SIG-M5 treated with dmso at 0.1 percent for 504 hours (cell line): ENCODE measurements at regions not wholly inside any gene's neighbourhood (a gene's known extent, or its start where the extent isn't known, plus 50 kb on each side); places are given as distances from the start of the nearest gene placed in this dataset.

Experiments used
- DNase-seq: peaks from one replicate; lab custom pipeline; 2025; ENCODE audit not compliant: unreplicated experiment; lab: John Stamatoyannopoulos, UW

GRCh38 chr20:52652271-52652670 lies 319.9 kb upstream of the TSHZ2 start:
- DNase-seq = no peak

- no peak for DNase-seq
Observed at GRCh38 chr20:52649727-52650126, 322.4 kb upstream of the TSHZ2 start.

GRCh38 chr20:52645822-52646221 lies 326.3 kb upstream of the TSHZ2 start:
- DNase-seq = no peak

- no peak for DNase-seq
Observed at GRCh38 chr20:52643034-52643433, 329.1 kb upstream of the TSHZ2 start.

- no peak for DNase-seq
Observed at GRCh38 chr20:52637201-52637600, 335.0 kb upstream of the TSHZ2 start.

- DNase-seq = no peak
Observed at GRCh38 chr20:52631469-52631868, 340.7 kb upstream of the TSHZ2 start.

GRCh38 chr20:52630138-52630537 lies 342.0 kb upstream of the TSHZ2 start:
- no peak for DNase-seq

- DNase-seq = no peak
Observed at GRCh38 chr20:52624281-52624680, 347.9 kb upstream of the TSHZ2 start.

GRCh38 chr20:52622081-52622480 lies 350.1 kb upstream of the TSHZ2 start:
- DNase-seq = no peak

GRCh38 chr20:52621401-52621800 lies 350.8 kb upstream of the TSHZ2 start:
- no peak for DNase-seq

GRCh38 chr20:52619671-52620070 lies 352.5 kb upstream of the TSHZ2 start:
- no peak for DNase-seq

GRCh38 chr20:52619101-52619500 lies 353.1 kb upstream of the TSHZ2 start:
- no peak for DNase-seq

- DNase-seq = no peak
Observed at GRCh38 chr20:52616629-52617028, 355.5 kb upstream of the TSHZ2 start.

GRCh38 chr20:52614051-52614863 lies 357.9 kb upstream of the TSHZ2 start:
- DNase-seq = no peak

- no peak for DNase-seq
Observed at GRCh38 chr20:52612046-52612632, 360.0 kb upstream of the TSHZ2 start.

GRCh38 chr20:52610749-52611148 lies 361.4 kb upstream of the TSHZ2 start:
- DNase-seq = no peak

GRCh38 chr20:52601295-52601971 lies 370.7 kb upstream of the TSHZ2 start:
- DNase-seq = no peak

- no peak for DNase-seq
Observed at GRCh38 chr20:52596256-52596655, 375.9 kb upstream of the TSHZ2 start.

GRCh38 chr20:52595518-52595917 lies 376.6 kb upstream of the TSHZ2 start:
- no peak for DNase-seq

GRCh38 chr20:52593654-52594053 lies 378.5 kb upstream of the TSHZ2 start:
- no peak for DNase-seq

- DNase-seq = no peak
Observed at GRCh38 chr20:52592567-52592966, 379.6 kb upstream of the TSHZ2 start.

- no peak for DNase-seq
Observed at GRCh38 chr20:52590100-52590499, 382.1 kb upstream of the TSHZ2 start.
